AG20443 (cell line): ENCODE measurements at regions not wholly inside any gene's neighbourhood (a gene's known extent, or its start where the extent isn't known, plus 50 kb on each side); places are given as distances from the start of the nearest gene placed in this dataset.
"Not testable (repeated sequence)": the region's sequence is repeated elsewhere in the genome, so short reads cannot be mapped to it uniquely, and the experiment has no call there.

ENCODE experiments used
- DNase-seq: peaks from one replicate; pipeline ENCODE4 v3.0.0; 2012; ENCODE audit warnings: low spot score, mixed read lengths

- DNase-seq = peak; percentile 14
Measured at GRCh38 chr6:144395014-144395413, 109.9 kb downstream of the UTRN start.

- DNase-seq = no peak
Measured at GRCh38 chr6:144395826-144396225, 110.7 kb downstream of the UTRN start.

GRCh38 chr6:144397141-144397540 lies 112.0 kb downstream of the UTRN start:
- DNase-seq = no peak

GRCh38 chr6:144400321-144400720 lies 115.2 kb downstream of the UTRN start:
- no peak for DNase-seq

- DNase-seq = no peak
Measured at GRCh38 chr6:144401736-144402733, 116.9 kb downstream of the UTRN start.

- no peak for DNase-seq
Measured at GRCh38 chr6:144402750-144403149, 117.6 kb downstream of the UTRN start.

GRCh38 chr6:144405163-144405562 lies 120.0 kb downstream of the UTRN start:
- no peak for DNase-seq

- DNase-seq = no peak
Measured at GRCh38 chr6:144406796-144407195, 121.7 kb downstream of the UTRN start.

- peak; percentile 45 for DNase-seq
Measured at GRCh38 chr6:144408161-144408560, 123.0 kb downstream of the UTRN start.

GRCh38 chr6:144410059-144410458 lies 124.9 kb downstream of the UTRN start:
- DNase-seq = no peak

- DNase-seq = not testable (repeated sequence)
Measured at GRCh38 chr6:144410574-144410973, 125.4 kb downstream of the UTRN start.

GRCh38 chr6:144411531-144412165 lies 126.5 kb downstream of the UTRN start:
- peak; percentile 16 for DNase-seq

- no peak for DNase-seq
Measured at GRCh38 chr6:144413418-144413817, 128.3 kb downstream of the UTRN start.

GRCh38 chr6:144415014-144415413 lies 129.9 kb downstream of the UTRN start:
- no peak for DNase-seq

- DNase-seq = peak; percentile 20
Measured at GRCh38 chr6:144415835-144416237, 130.7 kb downstream of the UTRN start.

GRCh38 chr6:144416244-144416643 lies 131.1 kb downstream of the UTRN start:
- DNase-seq = no peak

- DNase-seq = no peak
Measured at GRCh38 chr6:144416773-144417172, 131.6 kb downstream of the UTRN start.

- no peak for DNase-seq
Measured at GRCh38 chr6:144417681-144418080, 132.5 kb downstream of the UTRN start.

- DNase-seq = no peak
Measured at GRCh38 chr6:144418959-144419545, 133.9 kb downstream of the UTRN start.

- no peak for DNase-seq
Measured at GRCh38 chr6:144423167-144423566, 138.0 kb downstream of the UTRN start.

- DNase-seq = no peak
Measured at GRCh38 chr6:144429753-144430152, 144.6 kb downstream of the UTRN start.

GRCh38 chr6:144433446-144433845 lies 148.3 kb downstream of the UTRN start:
- DNase-seq = not testable (repeated sequence)
